Immature natural killer cell (primary cell): ENCODE measurements at regions not wholly inside any gene's neighbourhood (a gene's known extent, or its start where the extent isn't known, plus 50 kb on each side); places are given as distances from the start of the nearest gene placed in this dataset.
"Not testable (repeated sequence)": the region's sequence is repeated elsewhere in the genome, so short reads cannot be mapped to it uniquely, and the experiment has no call there.

Experiments used
- DNase-seq, 3 donors: peaks; one replicate each; pipeline ENCODE4 v3.0.0; 2022; ENCODE audit warnings: mixed read lengths in 1 of 3
- H3K27ac Mint-ChIP-seq, 6 donors: one replicate each; pipeline ENCODE4 v1.8.0; 2020; ENCODE audit warnings: mixed read lengths in 6 of 6, mild to moderate bottlenecking in 5 of 6, inconsistent platforms in 4 of 6, moderate library complexity in 3 of 6
- H3K27me3 Mint-ChIP-seq, 3 donors: one replicate each; pipeline ENCODE4 v1.8.0; 2020 to 2021; ENCODE audit warnings: low read depth in 3 of 3, mild to moderate bottlenecking in 3 of 3, mixed read lengths in 3 of 3, moderate library complexity in 3 of 3, inconsistent platforms in 1 of 3
- H3K36me3 Mint-ChIP-seq, 3 donors: one replicate each; pipeline ENCODE4 v1.8.0; 2020; ENCODE audit warnings: mixed read lengths in 3 of 3, inconsistent platforms in 2 of 3, mild to moderate bottlenecking in 2 of 3
- H3K4me1 Mint-ChIP-seq, 2 donors: one replicate each; pipeline ENCODE4 v1.8.0; 2020; ENCODE audit warnings: inconsistent platforms in 2 of 2, mild to moderate bottlenecking in 2 of 2, mixed read lengths in 2 of 2, moderate library complexity in 1 of 2
- H3K4me3 Mint-ChIP-seq, 5 donors: one replicate each; pipeline ENCODE4 v1.8.0; 2020; ENCODE audit warnings: mild to moderate bottlenecking in 5 of 5, mixed read lengths in 5 of 5, inconsistent platforms in 3 of 5, moderate library complexity in 3 of 5
- H3K9me3 Mint-ChIP-seq, 6 donors: one replicate each; pipeline ENCODE4 v1.8.0; 2020; ENCODE audit warnings: mild to moderate bottlenecking in 6 of 6, mixed read lengths in 6 of 6, inconsistent platforms in 4 of 6, moderate library complexity in 3 of 6

DNA sequence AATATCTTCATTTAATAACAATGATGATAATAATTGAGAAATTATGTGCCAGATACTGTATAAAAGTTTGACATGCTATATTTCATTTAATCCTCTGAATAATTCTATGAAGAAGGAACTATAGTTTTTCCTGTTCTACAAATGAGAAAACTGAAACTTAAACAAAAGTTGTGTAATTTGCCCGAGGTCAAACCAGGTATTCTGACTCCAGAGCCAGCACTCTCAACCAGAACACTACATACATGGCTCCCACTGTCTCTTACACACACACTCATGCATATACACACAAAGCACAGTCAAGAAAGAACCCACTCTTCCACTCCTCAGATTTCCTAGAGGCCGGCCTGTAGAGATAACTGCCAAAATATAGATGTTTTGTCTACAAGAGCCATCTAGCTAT is 374.0 kb upstream of the EMCN start:
- peaks cover 0 to 2% (median 1%) of the 10 kb centered on the region in 3 donors for H3K27me3 Mint-ChIP-seq
- peaks cover 0 to 12% (median 7%) of the 10 kb centered on the region in 6 donors for H3K9me3 Mint-ChIP-seq
- H3K4me1 Mint-ChIP-seq, result peaks cover 16 to 19% of the 10 kb centered on the region in 2 donors
- DNase-seq, result no peak
- H3K4me3 Mint-ChIP-seq, result no peak overlapping the region
- no peak overlapping the region for H3K27ac Mint-ChIP-seq
- H3K36me3 Mint-ChIP-seq, result peaks cover 0 to 6% (median 4%) of the 10 kb centered on the region in 3 donors

DNA sequence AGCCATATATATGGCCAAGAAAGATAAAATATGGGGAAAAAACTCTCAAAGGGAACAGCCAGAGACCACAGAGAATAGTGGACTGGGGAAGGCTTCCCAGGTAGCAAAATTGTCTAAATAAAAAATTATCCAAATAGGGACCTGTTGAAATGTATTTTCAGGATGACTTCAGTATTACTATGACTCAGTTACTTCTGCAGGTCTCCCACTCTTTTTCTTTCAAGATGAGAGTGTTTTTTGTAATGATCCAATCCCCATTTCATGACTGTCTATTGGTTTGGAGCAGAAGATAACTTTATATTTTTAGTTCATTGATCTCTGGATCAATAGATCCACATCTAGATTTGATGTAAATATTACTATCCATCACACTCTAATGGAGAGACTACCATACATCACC is 372.1 kb upstream of the EMCN start:
- no peak for DNase-seq
- peaks cover 2 to 3% of the 10 kb centered on the region in 2 donors for H3K4me1 Mint-ChIP-seq
- H3K9me3 Mint-ChIP-seq, result peaks cover 4 to 29% (median 15%) of the 10 kb centered on the region in 6 donors
- H3K27me3 Mint-ChIP-seq, result peaks cover 1 to 5% (median 2%) of the 10 kb centered on the region in 3 donors
- peaks cover 0 to 15% (median 12%) of the 10 kb centered on the region in 3 donors for H3K36me3 Mint-ChIP-seq
- H3K4me3 Mint-ChIP-seq, result no peak overlapping the region
- H3K27ac Mint-ChIP-seq, result no peak overlapping the region

DNA sequence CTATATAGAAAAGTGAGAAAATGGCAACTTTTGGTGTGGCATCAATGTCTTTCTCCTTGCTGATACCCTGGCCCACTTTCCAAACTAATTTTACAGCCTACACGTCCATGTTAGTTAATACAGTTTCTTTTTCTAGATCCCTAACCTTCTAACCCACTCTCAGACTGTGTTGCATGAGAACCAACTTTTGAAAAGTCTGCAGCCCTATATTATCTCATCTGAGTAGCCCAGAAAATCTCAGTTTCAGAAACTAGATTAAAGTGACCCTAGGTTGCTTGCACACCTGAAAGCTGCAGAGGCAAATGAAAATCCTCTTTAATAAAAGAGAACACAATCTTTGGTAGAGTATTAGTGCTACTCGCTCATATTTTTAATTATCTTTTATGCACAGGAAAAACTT is 371.6 kb upstream of the EMCN start:
- Mint-ChIP-seq H3K27ac (no peak overlapping the region), H3K4me1 (no peaks in the 10 kb centered on the region), H3K27me3 (peaks cover 1 to 5% (median 2%) of the 10 kb centered on the region in 3 donors), H3K36me3 (peaks cover 0 to 15% (median 12%) of the 10 kb centered on the region in 3 donors), H3K9me3 (peaks cover 4 to 29% (median 15%) of the 10 kb centered on the region in 6 donors), H3K4me3 (no peak overlapping the region)
- DNase-seq, result no peak

DNA sequence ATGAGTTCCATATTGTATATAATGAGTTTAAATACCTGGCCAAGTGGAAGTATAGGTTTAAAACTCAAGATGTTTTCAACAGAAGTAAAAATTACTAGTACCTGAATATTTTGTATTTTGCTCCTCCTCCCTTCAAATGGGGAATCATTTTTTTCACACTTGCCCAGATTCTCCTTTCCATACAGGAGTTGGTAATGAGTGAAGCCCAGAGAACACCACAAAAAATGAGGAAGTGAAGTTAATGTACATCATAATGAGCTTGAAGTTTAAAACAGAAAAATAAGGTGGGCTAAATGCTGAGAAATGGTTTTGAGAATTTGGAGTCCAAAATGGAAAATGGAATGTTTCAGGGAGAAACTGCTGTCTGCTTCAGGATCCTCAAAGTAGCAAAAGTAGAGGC is 364.8 kb upstream of the EMCN start:
- no peak for DNase-seq
- Mint-ChIP-seq H3K4me3 (no peak overlapping the region), H3K27me3 (peaks cover 2 to 6% (median 3%) of the 10 kb centered on the region in 3 donors), H3K4me1 (no peaks in the 10 kb centered on the region), H3K9me3 (peaks cover 6 to 22% (median 15%) of the 10 kb centered on the region in 6 donors), H3K27ac (no peak overlapping the region), H3K36me3 (peaks cover 0 to 15% (median 12%) of the 10 kb centered on the region in 3 donors)

DNA sequence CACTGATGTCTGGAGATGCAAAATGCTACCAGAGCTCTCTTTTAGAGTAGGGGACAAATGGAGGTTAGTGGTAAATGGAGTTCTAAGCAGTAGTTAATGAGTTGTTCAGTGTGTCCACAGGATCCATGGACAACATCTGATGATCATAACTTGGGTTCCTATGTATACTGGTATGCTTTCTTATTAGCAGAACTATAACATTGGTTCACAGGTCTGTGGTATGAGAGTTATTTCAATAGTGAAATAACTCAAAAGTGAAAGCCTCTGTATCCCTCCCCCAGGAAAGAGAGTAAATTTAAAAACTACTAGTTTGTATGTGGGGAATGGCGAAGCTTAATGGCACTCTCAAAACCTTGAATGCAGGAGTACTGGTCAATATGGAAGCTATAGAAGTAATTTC is 363.5 kb upstream of the EMCN start:
- no peak overlapping the region for H3K4me3 Mint-ChIP-seq
- H3K9me3 Mint-ChIP-seq, result peaks cover 6 to 12% (median 9%) of the 10 kb centered on the region in 6 donors
- H3K27ac Mint-ChIP-seq, result no peak overlapping the region
- H3K4me1 Mint-ChIP-seq, result no peaks in the 10 kb centered on the region
- no peak for DNase-seq
- H3K36me3 Mint-ChIP-seq, result peaks cover 0 to 8% (median 3%) of the 10 kb centered on the region in 3 donors
- H3K27me3 Mint-ChIP-seq, result peaks cover 2 to 6% (median 2%) of the 10 kb centered on the region in 3 donors

DNA sequence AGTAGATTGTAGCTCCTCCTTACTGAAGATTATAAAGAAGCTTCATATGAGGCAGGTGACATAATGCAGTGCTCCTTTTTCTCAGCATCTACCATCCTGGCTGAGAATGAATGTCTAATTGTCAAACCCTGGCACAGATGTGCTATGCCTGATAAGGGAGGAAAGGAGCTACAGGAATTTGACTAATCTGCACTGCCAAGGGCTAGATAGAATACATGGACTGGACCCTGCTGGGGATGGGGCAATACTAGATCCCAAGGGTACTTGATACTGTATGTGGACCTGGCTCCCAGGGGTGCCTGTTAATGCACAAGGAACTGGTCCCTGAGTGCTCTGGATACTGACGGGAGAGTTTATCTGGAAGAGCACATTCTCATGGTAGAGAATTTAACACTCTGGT is 362.2 kb upstream of the EMCN start:
- peaks cover 0 to 3% (median 2%) of the 10 kb centered on the region in 3 donors for H3K27me3 Mint-ChIP-seq
- no peaks in the 10 kb centered on the region for H3K36me3 Mint-ChIP-seq
- H3K9me3 Mint-ChIP-seq, result peaks cover 0 to 5% (median 0%) of the 10 kb centered on the region in 6 donors
- DNase-seq, result no peak
- no peak overlapping the region for H3K4me3 Mint-ChIP-seq
- no peak overlapping the region for H3K27ac Mint-ChIP-seq
- no peaks in the 10 kb centered on the region for H3K4me1 Mint-ChIP-seq

DNA sequence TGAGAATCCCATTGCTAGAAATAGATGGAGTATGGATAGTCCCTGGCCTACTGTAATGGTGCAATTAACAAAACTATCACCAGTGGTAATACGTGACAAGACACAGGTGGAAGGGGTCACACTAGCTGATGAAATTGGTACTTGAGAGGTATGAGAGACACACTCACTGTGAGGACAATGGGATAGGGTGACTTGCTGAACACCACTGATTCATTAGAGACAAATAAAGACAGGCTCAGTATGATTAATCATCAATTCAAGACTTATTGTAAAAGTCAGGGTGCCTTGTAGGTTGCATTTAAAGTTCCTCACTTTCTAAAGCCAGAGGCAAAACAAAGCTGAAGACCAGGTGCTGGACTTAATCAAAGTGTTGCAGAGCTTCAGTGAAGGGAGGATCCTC is 361.6 kb upstream of the EMCN start:
- Mint-ChIP-seq H3K36me3 (no peaks in the 10 kb centered on the region), H3K4me3 (no peak overlapping the region), H3K9me3 (peaks cover 0 to 5% (median 0%) of the 10 kb centered on the region in 6 donors), H3K4me1 (no peaks in the 10 kb centered on the region), H3K27me3 (peaks cover 0 to 3% (median 2%) of the 10 kb centered on the region in 3 donors), H3K27ac (no peak overlapping the region)
- DNase-seq, result no peak

DNA sequence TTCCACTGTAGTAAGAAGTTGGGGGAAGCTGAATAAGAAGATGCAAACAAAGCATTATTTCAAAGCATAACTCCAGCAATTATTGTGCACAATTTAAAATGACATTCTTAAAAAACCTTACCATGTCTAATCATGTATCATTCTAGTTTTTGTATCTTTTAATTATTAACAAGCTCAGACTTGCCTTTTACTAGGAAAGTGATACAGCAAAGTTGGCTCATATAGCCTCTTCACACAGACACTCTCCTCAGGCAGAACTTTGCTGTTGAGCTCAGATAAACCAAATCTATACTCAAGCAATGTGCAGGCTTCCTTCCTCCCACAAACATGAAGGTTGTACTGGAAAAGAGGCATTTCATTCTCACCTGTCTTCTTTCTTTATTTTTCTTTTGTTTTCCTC is 358.7 kb upstream of the EMCN start:
- Mint-ChIP-seq H3K4me3 (no peak overlapping the region), H3K36me3 (no peaks in the 10 kb centered on the region), H3K4me1 (no peaks in the 10 kb centered on the region), H3K27ac (no peak overlapping the region), H3K9me3 (no peaks in the 10 kb centered on the region), H3K27me3 (peaks cover 0 to 2% (median 0%) of the 10 kb centered on the region in 3 donors)
- DNase-seq, result no peak

DNA sequence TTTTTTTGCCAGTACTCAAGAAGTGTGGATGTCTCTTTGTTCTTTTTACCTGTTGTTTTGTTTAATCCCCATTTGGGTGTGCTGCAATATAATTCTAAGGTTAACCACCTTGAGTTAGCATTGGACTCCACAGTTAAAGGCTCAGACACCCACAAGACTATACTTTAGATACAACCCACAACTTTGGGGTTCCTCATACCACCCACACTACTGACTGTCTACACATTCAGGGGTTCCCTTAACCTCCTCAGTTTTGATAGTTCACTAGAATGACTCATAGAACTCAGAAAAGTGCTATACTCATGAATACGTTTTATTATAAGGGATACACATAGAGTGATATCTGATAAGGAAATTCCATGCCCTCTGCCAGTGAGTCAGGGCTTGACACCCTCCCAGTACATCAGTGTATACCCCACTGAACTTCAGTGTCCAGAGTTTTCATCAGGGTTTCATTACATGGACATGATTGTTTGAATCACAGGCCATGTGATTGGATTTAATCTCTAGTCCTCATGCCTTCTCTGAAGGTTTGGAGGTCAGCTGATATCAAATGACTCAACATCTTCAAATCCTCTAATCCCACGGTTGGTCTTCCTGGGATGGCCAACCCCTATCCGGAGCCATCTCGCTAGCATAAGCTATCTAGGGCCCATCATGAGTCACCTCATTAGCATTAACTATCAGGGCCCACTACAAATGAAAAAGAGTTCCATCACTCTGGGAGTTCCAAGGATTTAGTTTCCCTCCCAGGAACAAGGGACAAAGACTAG is 357.7 kb upstream of the EMCN start:
- Mint-ChIP-seq H3K27me3 (peaks cover 0 to 2% (median 0%) of the 10 kb centered on the region in 3 donors), H3K4me3 (no peak overlapping the region), H3K9me3 (no peaks in the 10 kb centered on the region), H3K4me1 (no peaks in the 10 kb centered on the region), H3K27ac (no peak overlapping the region), H3K36me3 (peaks cover 0 to 2% (median 0%) of the 10 kb centered on the region in 3 donors)
- DNase-seq, result no peak

DNA sequence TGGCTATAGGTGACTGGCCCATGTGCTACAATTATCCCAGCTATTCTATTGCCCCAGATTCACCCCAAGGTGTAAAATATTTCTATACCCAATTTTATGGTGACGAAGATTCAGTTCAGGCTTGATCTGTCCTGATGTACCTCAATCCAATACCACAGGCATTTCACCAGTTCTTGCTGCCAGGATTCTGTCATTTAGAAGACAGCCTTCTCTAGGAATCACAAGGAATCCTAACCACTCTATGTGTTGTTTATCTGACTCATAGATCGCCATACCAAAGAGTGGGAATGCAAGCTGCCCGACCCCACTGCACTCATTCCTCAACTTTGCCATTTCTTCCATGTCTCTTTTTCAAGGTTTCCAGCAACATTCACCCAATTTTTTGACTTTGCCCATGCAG is 355.0 kb upstream of the EMCN start:
- Mint-ChIP-seq H3K4me1 (no peaks in the 10 kb centered on the region), H3K9me3 (no peaks in the 10 kb centered on the region), H3K27me3 (peaks cover 0 to 2% (median 0%) of the 10 kb centered on the region in 3 donors), H3K36me3 (peaks cover 0 to 2% (median 0%) of the 10 kb centered on the region in 3 donors), H3K27ac (no peak overlapping the region), H3K4me3 (no peak overlapping the region)
- DNase-seq, result no peak

DNA sequence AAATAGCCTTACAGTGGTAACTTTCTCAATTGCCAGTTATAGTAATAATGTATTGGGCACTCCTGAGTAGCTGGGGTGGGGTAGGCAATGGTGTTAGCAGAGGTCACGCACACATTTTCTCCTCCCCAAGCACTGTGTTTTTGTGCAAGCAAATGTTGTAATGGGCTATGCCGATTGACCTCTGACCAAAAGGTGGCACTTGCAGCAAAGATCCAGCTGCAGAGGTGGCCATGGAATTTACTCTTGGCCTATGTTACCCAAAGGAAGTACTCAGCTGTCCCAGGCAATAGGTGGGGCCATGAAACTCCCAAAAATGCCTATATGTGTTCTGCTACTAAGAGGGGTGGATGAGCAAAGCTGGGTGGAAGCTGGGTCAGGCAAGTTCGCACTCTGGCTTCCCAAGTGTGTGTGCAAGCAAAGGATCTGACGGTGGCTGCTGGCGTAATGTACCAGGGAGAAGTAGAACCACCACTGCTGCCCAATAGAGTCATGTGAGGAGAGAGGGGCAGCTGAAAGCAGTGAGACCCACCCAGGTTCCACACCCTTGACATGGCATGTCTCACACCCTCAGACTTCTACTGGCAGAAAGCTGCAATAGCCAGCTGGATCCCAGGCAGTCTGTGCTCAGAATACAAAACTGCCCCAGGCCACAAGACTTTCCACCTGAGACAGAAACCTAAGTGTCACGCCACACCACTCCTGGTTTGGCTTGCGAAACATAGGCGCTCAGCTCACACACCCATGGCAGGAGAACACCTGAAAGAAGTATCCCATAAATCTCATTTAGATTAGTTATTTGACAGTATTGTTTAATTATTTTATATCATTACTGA is 353.3 kb upstream of the EMCN start:
- Mint-ChIP-seq H3K9me3 (peaks cover 0 to 2% (median 0%) of the 10 kb centered on the region in 6 donors), H3K27ac (no peak overlapping the region), H3K36me3 (peaks cover 0 to 2% (median 0%) of the 10 kb centered on the region in 3 donors), H3K4me1 (no peaks in the 10 kb centered on the region), H3K4me3 (no peak overlapping the region), H3K27me3 (peaks cover 0 to 2% (median 2%) of the 10 kb centered on the region in 3 donors)
- DNase-seq, result no peak

DNA sequence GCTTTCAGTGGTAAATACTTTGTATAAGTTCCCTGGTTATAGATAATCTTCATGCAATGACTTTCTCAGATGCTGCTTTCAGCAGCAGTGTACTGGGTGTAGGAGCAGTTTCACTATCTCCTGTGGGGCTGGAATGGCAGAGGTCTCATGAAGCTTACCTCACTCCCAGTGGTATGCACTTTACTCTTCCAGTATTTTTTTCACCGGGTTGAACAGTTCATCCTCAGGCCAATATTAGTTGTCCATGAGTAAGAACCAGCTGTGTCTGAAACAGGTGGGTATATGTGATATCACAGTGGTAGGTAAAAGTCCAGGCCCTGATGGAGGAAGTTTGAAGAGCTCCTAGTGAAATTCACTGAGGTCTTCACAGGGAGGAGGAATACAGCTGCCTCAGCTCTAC is 351.5 kb upstream of the EMCN start:
- peaks cover 0 to 3% (median 2%) of the 10 kb centered on the region in 3 donors for H3K36me3 Mint-ChIP-seq
- peaks cover 0 to 7% (median 3%) of the 10 kb centered on the region in 6 donors for H3K9me3 Mint-ChIP-seq
- H3K4me3 Mint-ChIP-seq, result no peak overlapping the region
- H3K27ac Mint-ChIP-seq, result no peak overlapping the region
- no peak for DNase-seq
- H3K4me1 Mint-ChIP-seq, result no peaks in the 10 kb centered on the region
- H3K27me3 Mint-ChIP-seq, result peaks cover 0 to 12% (median 5%) of the 10 kb centered on the region in 3 donors

DNA sequence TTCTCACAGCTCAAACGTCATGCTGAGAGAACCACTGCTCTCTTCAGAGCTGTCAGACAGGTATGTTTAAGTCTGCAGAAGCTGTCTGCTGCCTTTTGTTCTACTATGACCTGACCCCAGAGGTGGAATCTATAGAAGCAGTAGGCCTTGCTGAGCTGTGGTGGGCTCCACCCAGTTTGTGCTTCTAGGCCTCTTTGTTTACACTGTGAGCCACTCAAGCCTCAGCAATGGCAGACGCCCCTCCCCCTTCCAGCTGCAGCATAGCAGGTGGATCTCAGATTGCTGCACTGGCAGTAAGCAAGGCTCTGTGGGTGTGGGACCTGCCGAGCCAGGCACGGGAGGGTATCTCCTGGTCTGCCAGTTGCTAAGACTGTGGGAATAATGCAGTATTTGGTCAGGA is 350.5 kb upstream of the EMCN start:
- not testable (repeated sequence) for H3K4me3 Mint-ChIP-seq, DNase-seq, H3K9me3 Mint-ChIP-seq, H3K36me3 Mint-ChIP-seq, H3K27ac Mint-ChIP-seq, H3K4me1 Mint-ChIP-seq
- peaks cover 0 to 14% (median 3%) of the 10 kb centered on the region in 3 donors for H3K27me3 Mint-ChIP-seq

DNA sequence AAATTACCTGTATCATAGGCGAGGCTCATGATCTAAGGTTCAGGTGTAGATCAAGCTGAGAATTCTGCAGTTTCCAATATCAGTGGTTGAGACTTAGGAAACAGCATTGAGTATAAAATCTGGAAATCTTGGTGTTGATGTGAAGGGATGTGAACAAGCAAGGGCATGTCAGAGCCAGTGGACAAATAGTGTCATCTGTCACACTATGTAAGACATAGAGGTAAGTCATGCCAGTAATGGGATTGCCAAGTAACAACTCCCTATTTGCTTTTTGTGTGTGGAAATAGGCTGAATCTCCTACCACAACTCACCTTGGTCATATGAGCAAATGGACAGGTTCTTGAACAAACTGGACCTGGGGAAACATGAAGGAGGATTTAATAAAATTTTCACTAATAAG is 334.5 kb upstream of the EMCN start:
- Mint-ChIP-seq H3K27ac (no peak overlapping the region), H3K36me3 (no peaks in the 10 kb centered on the region), H3K27me3 (peaks cover 0 to 7% (median 0%) of the 10 kb centered on the region in 3 donors), H3K4me1 (no peaks in the 10 kb centered on the region), H3K9me3 (no peaks in the 10 kb centered on the region), H3K4me3 (no peak overlapping the region)
- no peak for DNase-seq
